Skin epidermis (tissue), 12 donors: ENCODE measurements at regions not wholly inside any gene's neighbourhood (a gene's known extent, or its start where the extent isn't known, plus 50 kb on each side); places are given as distances from the start of the nearest gene placed in this dataset.
A peak's percentile ranks its signal among the peaks of the same experiment; 100 is the strongest.

Source experiments
- H3K27ac ChIP-seq, 21 experiments: fragments of 200-600 bp; sonication (generic) in 11 of 21; one replicate each; pipeline ENCODE4 v1.5.0; 2020; ENCODE audit warnings: mild to moderate bottlenecking in 3 of 21, inconsistent platforms in 2 of 21, moderate library complexity in 2 of 21
- H3K4me3 ChIP-seq, 7 experiments: fragments of 200-600 bp; sonication (generic) in 2 of 7; one replicate each; pipeline ENCODE4 v1.5.0; 2020; ENCODE audit warnings: inconsistent platforms in 2 of 7, mild to moderate bottlenecking in 2 of 7, moderate library complexity in 1 of 7

- Histone ChIP-seq H3K4me3 (no peak overlapping the region), H3K27ac (no peak overlapping the region)
Measured at GRCh38 chr20:18956890-18957289, 143.3 kb downstream of the SCP2D1 start.

GRCh38 chr20:18957328-18957727 lies 143.7 kb downstream of the SCP2D1 start:
- Histone ChIP-seq H3K4me3 (no peak overlapping the region), H3K27ac (no peak overlapping the region)

- peak overlapping the region in 5 of 21 experiments; percentile 37 to 58 (median 46) for H3K27ac ChIP-seq
- H3K4me3 ChIP-seq: no peak overlapping the region
Measured at GRCh38 chr20:18971121-18971520, 157.5 kb downstream of the SCP2D1 start.

- H3K27ac ChIP-seq: peak overlapping the region in 5 of 21 experiments; percentile 37 to 58 (median 46)
Measured at GRCh38 chr20:18971574-18971973, 158.0 kb downstream of the SCP2D1 start.

GRCh38 chr20:18972251-18972876 lies 158.8 kb downstream of the SCP2D1 start:
- Histone ChIP-seq H3K4me3 (no peak overlapping the region), H3K27ac (peak overlapping the region in 4 of 21 experiments; percentile 29 to 48 (median 38))

More at GRCh38 chr20:18971574-18971973, 158.0 kb downstream of the SCP2D1 start:
- no peak overlapping the region for H3K4me3 ChIP-seq

GRCh38 chr20:18973529-18974173 lies 160.1 kb downstream of the SCP2D1 start:
- Histone ChIP-seq H3K27ac (peak overlapping the region in 1 of 21 experiments; percentile 30), H3K4me3 (no peak overlapping the region)

- H3K27ac ChIP-seq: no peak overlapping the region
Measured at GRCh38 chr20:18974660-18975059, 161.1 kb downstream of the SCP2D1 start.

GRCh38 chr20:18977441-18977840 lies 163.9 kb downstream of the SCP2D1 start:
- Histone ChIP-seq H3K27ac (no peak overlapping the region), H3K4me3 (no peak overlapping the region)

More at GRCh38 chr20:18974660-18975059, 161.1 kb downstream of the SCP2D1 start:
- no peak overlapping the region for H3K4me3 ChIP-seq

- no peak overlapping the region for H3K4me3 ChIP-seq
Measured at GRCh38 chr20:18978311-18978710, 164.7 kb downstream of the SCP2D1 start.

GRCh38 chr20:18979132-18979531 lies 165.5 kb downstream of the SCP2D1 start:
- no peak overlapping the region for H3K27ac ChIP-seq
- H3K4me3 ChIP-seq: no peak overlapping the region

More at GRCh38 chr20:18978311-18978710, 164.7 kb downstream of the SCP2D1 start:
- no peak overlapping the region for H3K27ac ChIP-seq

GRCh38 chr20:18981962-18982539 lies 168.5 kb downstream of the SCP2D1 start:
- Histone ChIP-seq H3K27ac (no peak overlapping the region), H3K4me3 (no peak overlapping the region)

- Histone ChIP-seq H3K4me3 (no peak overlapping the region), H3K27ac (no peak overlapping the region)
Measured at GRCh38 chr20:18983796-18984195, 170.2 kb downstream of the SCP2D1 start.

- Histone ChIP-seq H3K27ac (no peak overlapping the region), H3K4me3 (no peak overlapping the region)
Measured at GRCh38 chr20:18984238-18985200, 170.9 kb downstream of the SCP2D1 start.

GRCh38 chr20:18985551-18985950 lies 172.0 kb downstream of the SCP2D1 start:
- Histone ChIP-seq H3K27ac (peak overlapping the region in 4 of 21 experiments; percentile 6 to 62 (median 46)), H3K4me3 (no peak overlapping the region)

GRCh38 chr20:18986146-18986830 lies 172.7 kb downstream of the SCP2D1 start:
- H3K27ac ChIP-seq: peak overlapping the region in 10 of 21 experiments; percentile 10 to 78 (median 56)
- no peak overlapping the region for H3K4me3 ChIP-seq

- H3K27ac ChIP-seq: peak overlapping the region in 9 of 21 experiments; percentile 10 to 78 (median 57)
- no peak overlapping the region for H3K4me3 ChIP-seq
Measured at GRCh38 chr20:18986895-18987580, 173.5 kb downstream of the SCP2D1 start.

- Histone ChIP-seq H3K4me3 (no peak overlapping the region), H3K27ac (no peak overlapping the region)
Measured at GRCh38 chr20:18987781-18988360, 174.3 kb downstream of the SCP2D1 start.

GRCh38 chr20:18988701-18989100 lies 175.1 kb downstream of the SCP2D1 start:
- H3K27ac ChIP-seq: peak overlapping the region in 4 of 21 experiments; percentile 24 to 82 (median 52)
- no peak overlapping the region for H3K4me3 ChIP-seq
